ENCODE measurements at regions not wholly inside any gene's neighbourhood (a gene's known extent, or its start where the extent isn't known, plus 50 kb on each side); places are given as distances from the start of the nearest gene placed in this dataset.
"Not testable (repeated sequence)": the region's sequence is repeated elsewhere in the genome, so short reads cannot be mapped to it uniquely, and the experiment has no call there.

- DNase-seq = not testable (repeated sequence)
These were observed 64.0 kb upstream of the KIF2A start for GRCh38 chr5:62242000-62242399.

GRCh38 chr5:62243046-62243445, 63.0 kb upstream of the KIF2A start:
- DNase-seq = not testable (repeated sequence)

DNA sequence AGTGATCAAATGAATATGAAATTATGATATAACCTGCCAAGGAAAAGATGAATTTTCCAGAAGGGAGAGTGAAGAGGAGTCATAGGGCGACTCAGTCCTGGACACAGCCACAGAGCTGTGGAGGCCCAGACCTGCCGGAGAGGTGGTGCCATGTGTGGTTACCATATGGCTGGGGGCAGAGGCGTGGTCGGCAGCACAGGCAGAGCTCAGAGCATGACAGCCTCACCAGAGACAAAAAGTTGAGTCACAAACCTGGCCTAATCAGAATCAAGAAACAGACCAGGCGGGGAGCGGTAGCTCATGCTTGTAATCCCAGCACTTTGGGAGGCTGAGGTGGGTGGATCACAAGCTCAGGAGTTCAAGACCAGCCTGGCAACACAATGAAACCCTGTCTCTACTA, 57.8 kb upstream of the KIF2A start:
- DNase-seq = not testable (repeated sequence)

DNA sequence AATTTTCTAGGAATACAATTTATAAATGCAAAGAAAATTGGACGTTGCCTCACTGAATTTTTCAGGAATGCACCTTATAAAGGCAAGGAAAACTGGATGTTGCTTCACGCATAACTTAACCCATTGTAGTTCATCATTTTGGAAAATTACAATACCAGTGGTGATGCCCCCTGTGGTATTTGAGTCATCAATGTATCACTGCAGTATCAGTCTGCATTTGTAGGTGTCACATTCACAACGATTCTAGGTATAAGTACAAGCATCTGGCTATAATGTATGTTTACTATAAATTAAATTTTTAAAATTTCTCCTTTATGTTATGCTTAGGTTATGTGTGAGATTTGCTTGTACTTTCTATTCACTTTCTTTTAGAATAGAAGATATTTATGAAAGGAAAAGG, 55.9 kb upstream of the KIF2A start:
- DNase-seq = not testable (repeated sequence)

DNA sequence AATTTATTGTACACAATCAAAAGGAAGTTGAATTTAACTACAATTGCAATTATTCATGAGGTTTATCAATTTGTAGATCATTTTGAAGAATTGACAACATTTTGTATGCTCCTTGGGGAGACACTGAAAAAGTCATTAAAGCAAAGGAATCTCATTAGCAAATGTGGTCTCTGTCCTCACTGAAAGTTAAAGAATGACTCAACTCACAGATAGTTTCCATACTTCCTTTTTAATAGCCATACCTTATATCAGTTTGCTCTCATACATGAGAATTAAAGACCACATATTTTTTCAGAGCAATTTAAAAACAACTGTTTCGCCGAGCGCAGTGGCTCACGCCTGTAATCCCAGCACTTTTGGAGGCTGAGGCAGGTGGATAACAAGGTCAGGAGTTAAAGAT, 55.1 kb upstream of the KIF2A start:
- not testable (repeated sequence) for DNase-seq

DNA sequence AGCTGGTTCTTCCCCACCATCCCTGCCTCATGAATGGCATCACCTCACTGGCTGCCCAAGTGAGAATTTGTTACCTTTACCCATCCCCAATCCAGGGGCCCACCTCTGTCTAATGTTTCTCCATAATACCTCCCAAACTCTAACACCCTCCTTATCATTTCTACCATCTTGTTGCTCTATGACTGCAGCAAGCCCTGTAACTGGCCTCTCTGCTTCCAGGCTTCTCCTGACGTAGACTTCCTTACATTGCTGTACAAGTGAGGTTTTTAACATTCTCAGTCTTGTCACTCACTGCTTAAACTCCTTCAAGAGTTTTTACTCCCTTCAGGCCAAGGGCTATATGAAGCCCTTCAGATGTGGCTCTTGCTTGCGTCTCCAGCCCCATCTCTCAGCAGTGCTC, 53.5 kb upstream of the KIF2A start:
- not testable (repeated sequence) for DNase-seq

GRCh38 chr5:62255551-62255950, 50.5 kb upstream of the KIF2A start:
- not testable (repeated sequence) for DNase-seq

GRCh38 chr5:62256161-62257019, 49.6 kb upstream of the KIF2A start:
- no peak for DNase-seq
